H9 (cell line): ENCODE measurements at regions not wholly inside any gene's neighbourhood (a gene's known extent, or its start where the extent isn't known, plus 50 kb on each side); places are given as distances from the start of the nearest gene placed in this dataset.

Experiments used
- DNase-seq: peaks from one replicate; pipeline ENCODE4 v3.0.0-alpha.2; 2017
- H2AFZ ChIP-seq: one replicate; pipeline ENCODE4 v1.6.1; 2013; ENCODE audit warnings: mild to moderate bottlenecking, low read length, control low read depth, moderate library complexity
- H2AK5ac ChIP-seq: 2 replicates; pipeline ENCODE4 v1.6.1; 2013; ENCODE audit warnings: low read length, control low read depth, mixed read lengths; ENCODE audit not compliant: insufficient read length
- H2BK120ac ChIP-seq: one replicate; pipeline ENCODE4 v1.6.1; 2013; ENCODE audit warnings: low read depth, mild to moderate bottlenecking, low read length, control low read depth, inconsistent platforms; ENCODE audit not compliant: poor library complexity, severe bottlenecking
- H2BK12ac ChIP-seq: 2 replicates; pipeline ENCODE4 v1.6.1; 2013; ENCODE audit warnings: low read length, control low read depth, mixed read lengths, low read depth; ENCODE audit not compliant: insufficient read length
- H2BK15ac ChIP-seq: 2 replicates; pipeline ENCODE4 v1.6.1; 2013; ENCODE audit warnings: low read depth, low read length, control low read depth
- H2BK20ac ChIP-seq: one replicate; pipeline ENCODE4 v1.6.1; 2013; ENCODE audit warnings: low read depth, mild to moderate bottlenecking, low read length, control low read depth, inconsistent platforms; ENCODE audit not compliant: poor library complexity, severe bottlenecking
- H2BK5ac ChIP-seq: 2 replicates; pipeline ENCODE4 v1.6.1; 2013; ENCODE audit warnings: low read length, control low read depth, mixed read lengths; ENCODE audit not compliant: insufficient read length
- H3K14ac ChIP-seq: 2 replicates; pipeline ENCODE4 v1.6.1; 2013; ENCODE audit warnings: low read length, control low read depth; ENCODE audit not compliant: insufficient read depth
- H3K18ac ChIP-seq: 2 replicates; pipeline ENCODE4 v1.6.1; 2013; ENCODE audit warnings: low read depth, mild to moderate bottlenecking, mixed read lengths, low read length, control low read depth; ENCODE audit not compliant: insufficient read length
- H3K23ac ChIP-seq: 2 replicates; pipeline ENCODE4 v1.6.1; 2013; ENCODE audit warnings: low read length, control low read depth, mixed read lengths, low read depth; ENCODE audit not compliant: insufficient read length
- H3K23me2 ChIP-seq: 2 replicates; pipeline ENCODE4 v1.6.1; 2013; ENCODE audit warnings: low read depth, mild to moderate bottlenecking, mixed read lengths, low read length, control low read depth; ENCODE audit not compliant: insufficient read length, poor library complexity, severe bottlenecking
- H3K27ac ChIP-seq: 2 replicates; pipeline ENCODE4 v1.5.1; 2013; ENCODE audit warnings: low read length, control low read depth, mixed read lengths, low read depth; ENCODE audit not compliant: insufficient read length
- H3K27me3 ChIP-seq: 2 replicates; pipeline ENCODE4 v1.6.1; 2013; ENCODE audit warnings: low read length, control low read depth, inconsistent platforms; ENCODE audit not compliant: insufficient read depth
- H3K4ac ChIP-seq: 2 replicates; pipeline ENCODE4 v1.6.1; 2013; ENCODE audit warnings: low read depth, mild to moderate bottlenecking, control low read depth, inconsistent platforms, low read length, moderate library complexity
- H3K4me1 ChIP-seq: 2 replicates; pipeline ENCODE4 v1.6.1; 2013; ENCODE audit warnings: low read length, control low read depth, inconsistent platforms; ENCODE audit not compliant: insufficient read depth
- H3K4me2 ChIP-seq: 2 replicates; pipeline ENCODE4 v1.6.1; 2013; ENCODE audit warnings: low read length, control low read depth, mixed read lengths; ENCODE audit not compliant: insufficient read length, insufficient read depth
- H3K56ac ChIP-seq: 2 replicates; pipeline ENCODE4 v1.6.1; 2013; ENCODE audit warnings: low read depth, mild to moderate bottlenecking, mixed read lengths, low read length, control low read depth; ENCODE audit not compliant: insufficient read length
- H3K79me1 ChIP-seq: 2 replicates; pipeline ENCODE4 v1.6.1; 2013; ENCODE audit warnings: low read depth, mild to moderate bottlenecking, moderate library complexity, low read length, control low read depth, inconsistent platforms; ENCODE audit not compliant: insufficient read depth, poor library complexity, severe bottlenecking
- H3K79me2 ChIP-seq: 2 replicates; pipeline ENCODE4 v1.6.1; 2013; ENCODE audit warnings: low read length, control low read depth, inconsistent platforms; ENCODE audit not compliant: insufficient read depth
- H3K9ac ChIP-seq: 2 replicates; pipeline ENCODE4 v1.6.1; 2013; ENCODE audit warnings: low read length, control low read depth, mixed read lengths; ENCODE audit not compliant: insufficient read length; ENCODE audit errors: extremely low read depth
- H3K9me3 ChIP-seq: one replicate; pipeline ENCODE4 v1.6.1; 2013; ENCODE audit warnings: low read depth, low read length, inconsistent platforms; ENCODE audit not compliant: control insufficient read depth
- H3T11ph ChIP-seq: one replicate; pipeline ENCODE4 v1.6.1; 2013; ENCODE audit warnings: mild to moderate bottlenecking, low read length, control low read depth, inconsistent platforms
- H4K20me1 ChIP-seq: one replicate; pipeline ENCODE4 v1.6.1; 2013; ENCODE audit not compliant: control insufficient read depth, insufficient read length, insufficient read depth
- H4K5ac ChIP-seq: 2 replicates; pipeline ENCODE4 v1.6.1; 2013; ENCODE audit warnings: low read depth, mild to moderate bottlenecking, mixed read lengths, low read length, control low read depth; ENCODE audit not compliant: insufficient read length
- H4K8ac ChIP-seq: replicated peaks from 2 replicates; pipeline ENCODE4 v1.6.1; 2013; ENCODE audit warnings: low read length, control low read depth, mixed read lengths, low read depth; ENCODE audit not compliant: insufficient read length
- H4K91ac ChIP-seq: 2 replicates; pipeline ENCODE4 v1.6.1; 2013; ENCODE audit warnings: low read depth, mild to moderate bottlenecking, moderate library complexity, mixed read lengths, low read length, control low read depth; ENCODE audit not compliant: insufficient read length
- H3K27ac Mint-ChIP-seq, 3 experiments: 2 replicates in 2 of 3; 3 replicates in 1 of 3; pipeline ENCODE4 v1.8.0; 2020 to 2021; ENCODE audit warnings: mixed read lengths in 3 of 3, mild to moderate bottlenecking in 1 of 3, moderate library complexity in 1 of 3
- H3K27me3 Mint-ChIP-seq: 2 replicates; pipeline ENCODE4 v1.8.0; 2021; ENCODE audit warnings: low read depth, mild to moderate bottlenecking, moderate library complexity, mixed read lengths
- H3K36me3 Mint-ChIP-seq, 3 experiments: 2 replicates in 2 of 3; 3 replicates in 1 of 3; pipeline ENCODE4 v1.8.0; 2020 to 2021; ENCODE audit warnings: low read depth in 3 of 3, mixed read lengths in 3 of 3; ENCODE audit not compliant: insufficient read depth in 1 of 3
- H3K4me1 Mint-ChIP-seq, 2 experiments: 2 replicates each; pipeline ENCODE4 v1.8.0; 2020; ENCODE audit warnings: mixed read lengths in 2 of 2
- H3K4me3 Mint-ChIP-seq, 2 experiments: 2 replicates in 1 of 2; 3 replicates in 1 of 2; pipeline ENCODE4 v1.8.0; 2020 to 2021; ENCODE audit warnings: mild to moderate bottlenecking in 2 of 2, mixed read lengths in 2 of 2, moderate library complexity in 1 of 2
- H3K9me3 Mint-ChIP-seq, 2 experiments: 2 replicates in 1 of 2; 3 replicates in 1 of 2; pipeline ENCODE4 v1.8.0; 2020; ENCODE audit warnings: mild to moderate bottlenecking in 2 of 2, mixed read lengths in 2 of 2, moderate library complexity in 1 of 2
- WGBS: extraction: QIAGEN DNeasy Blood & Tissue Kit; methylation state at CpG from one replicate; pipeline ENCODE4 v1.1.7; 2013; ENCODE audit warnings: missing lambda C conversion rate, low lambda C conversion rate, mixed read lengths; ENCODE audit not compliant: insufficient read length; ENCODE audit errors: extremely low coverage; 5-methylcytosine and 5-hydroxymethylcytosine counted together
- TF ChIP-seq, protein P1 (sequence below): fragments of 200-600 bp; sonication (generic); conservative IDR thresholded peaks from 3 replicates; pipeline ENCODE4 v1.8.0; 2021; ENCODE audit warnings: antibody characterized with exemption, mild to moderate bottlenecking

DNA sequence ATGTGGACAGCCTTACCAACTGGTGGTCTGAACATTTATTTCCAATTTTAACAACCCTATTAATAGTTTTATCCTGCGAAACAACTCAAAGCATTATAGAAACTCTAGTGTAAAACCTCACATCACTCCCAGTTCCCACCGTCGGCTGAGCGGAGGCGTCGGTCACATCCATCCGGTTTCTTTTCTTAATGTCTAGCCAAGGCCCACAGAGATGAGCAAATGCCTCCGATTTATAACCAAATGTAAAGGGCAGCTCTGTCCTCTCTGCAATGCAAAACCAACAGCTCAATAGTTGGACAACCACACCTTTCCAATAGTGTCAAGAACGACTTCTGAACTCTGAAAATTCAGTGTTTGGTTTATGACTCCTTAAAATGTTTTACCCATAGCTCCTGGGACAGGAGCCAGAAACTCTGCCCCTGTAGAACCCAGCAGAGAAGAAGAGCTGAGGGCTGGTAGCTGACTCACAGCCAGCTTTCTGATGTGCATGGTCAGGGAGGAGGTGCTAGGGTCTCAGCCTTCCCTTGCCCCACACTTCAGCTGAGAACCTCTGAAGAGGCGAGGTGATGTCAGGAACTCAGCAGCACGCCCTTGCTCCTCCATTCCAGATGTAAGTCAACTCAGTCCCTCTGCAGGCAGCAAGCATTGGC is 90.2 kb upstream of the UQCRFS1 start:
- 0 out of 2 replicates have a peak overlapping the region, but pooled peaks have one; percentile 20 for H3K14ac ChIP-seq
- Mint-ChIP-seq H3K9me3 (no peaks in the 10 kb centered on the region), H3K27me3 (peaks cover 35% of the 10 kb centered on the region), H3K36me3 (no peaks in the 10 kb centered on the region), H3K4me3 (no peak overlapping the region), H3K4me1 (peaks cover 0 to under 1% of the 10 kb centered on the region in 2 experiments; a peak in 1 of 4 replicates), H3K27ac (no peak overlapping the region)
- no peak overlapping the region for H3K4me2 ChIP-seq
- H3K27ac ChIP-seq: no peak overlapping the region
- H3K23ac ChIP-seq: no peak overlapping the region
- H2BK12ac ChIP-seq: no peak overlapping the region
- H3T11ph ChIP-seq: no peak overlapping the region
- no peaks in the 10 kb centered on the region for H3K23me2 ChIP-seq
- no peak overlapping the region for H3K56ac ChIP-seq
- no peaks in the 10 kb centered on the region for H4K20me1 ChIP-seq
- H3K18ac ChIP-seq: no peak overlapping the region
- H2AK5ac ChIP-seq: no peak overlapping the region
- no peaks in the 10 kb centered on the region for H3K79me1 ChIP-seq
- H4K91ac ChIP-seq: no peak overlapping the region
- no peak overlapping the region for H3K9ac ChIP-seq
- no peak overlapping the region for H3K4ac ChIP-seq
- H4K5ac ChIP-seq: no peak overlapping the region
- H3K79me2 ChIP-seq: no peaks in the 10 kb centered on the region
- H2BK120ac ChIP-seq: no peak overlapping the region
- no peak overlapping the region for H2BK20ac ChIP-seq
- no CpG with 5 or more reads among the region's 11 CpGs for WGBS
- H2BK15ac ChIP-seq: no peak overlapping the region
- no peaks in the 10 kb centered on the region for H3K9me3 ChIP-seq
- TF ChIP-seq, protein P1, sequence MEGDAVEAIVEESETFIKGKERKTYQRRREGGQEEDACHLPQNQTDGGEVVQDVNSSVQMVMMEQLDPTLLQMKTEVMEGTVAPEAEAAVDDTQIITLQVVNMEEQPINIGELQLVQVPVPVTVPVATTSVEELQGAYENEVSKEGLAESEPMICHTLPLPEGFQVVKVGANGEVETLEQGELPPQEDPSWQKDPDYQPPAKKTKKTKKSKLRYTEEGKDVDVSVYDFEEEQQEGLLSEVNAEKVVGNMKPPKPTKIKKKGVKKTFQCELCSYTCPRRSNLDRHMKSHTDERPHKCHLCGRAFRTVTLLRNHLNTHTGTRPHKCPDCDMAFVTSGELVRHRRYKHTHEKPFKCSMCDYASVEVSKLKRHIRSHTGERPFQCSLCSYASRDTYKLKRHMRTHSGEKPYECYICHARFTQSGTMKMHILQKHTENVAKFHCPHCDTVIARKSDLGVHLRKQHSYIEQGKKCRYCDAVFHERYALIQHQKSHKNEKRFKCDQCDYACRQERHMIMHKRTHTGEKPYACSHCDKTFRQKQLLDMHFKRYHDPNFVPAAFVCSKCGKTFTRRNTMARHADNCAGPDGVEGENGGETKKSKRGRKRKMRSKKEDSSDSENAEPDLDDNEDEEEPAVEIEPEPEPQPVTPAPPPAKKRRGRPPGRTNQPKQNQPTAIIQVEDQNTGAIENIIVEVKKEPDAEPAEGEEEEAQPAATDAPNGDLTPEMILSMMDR: no peak
- H2AFZ ChIP-seq: no peak overlapping the region
- H4K8ac ChIP-seq: no peak overlapping the region
- H2BK5ac ChIP-seq: no peak overlapping the region
- no peaks in the 10 kb centered on the region for H3K27me3 ChIP-seq
- H3K4me1 ChIP-seq: no peaks in the 10 kb centered on the region
- no peak for DNase-seq
